IPS-15b (cell line): ENCODE measurements at regions not wholly inside any gene's neighbourhood (a gene's known extent, or its start where the extent isn't known, plus 50 kb on each side); places are given as distances from the start of the nearest gene placed in this dataset.
"Not testable (repeated sequence)": the region's sequence is repeated elsewhere in the genome, so short reads cannot be mapped to it uniquely, and the experiment has no call there.

Experiments used
- H3K27me3 ChIP-seq: one replicate; pipeline ENCODE4 v1.6.1; 2013; ENCODE audit warnings: low read length; ENCODE audit not compliant: control insufficient read depth, insufficient read depth
- H3K36me3 ChIP-seq: one replicate; pipeline ENCODE4 v1.6.1; 2013; ENCODE audit warnings: low read length; ENCODE audit not compliant: control insufficient read depth, insufficient read depth
- H3K4me1 ChIP-seq: one replicate; pipeline ENCODE4 v1.6.1; 2013; ENCODE audit warnings: mild to moderate bottlenecking, low read length; ENCODE audit not compliant: control insufficient read depth, insufficient read depth
- H3K4me3 ChIP-seq: one replicate; pipeline ENCODE4 v1.5.1; 2013; ENCODE audit warnings: low read depth, low read length
- H3K9ac ChIP-seq: one replicate; pipeline ENCODE4 v1.6.1; 2013; ENCODE audit warnings: low read depth, mild to moderate bottlenecking, low read length
- H3K9me3 ChIP-seq: one replicate; pipeline ENCODE4 v1.6.1; 2013; ENCODE audit warnings: mild to moderate bottlenecking, low read length; ENCODE audit not compliant: control insufficient read depth, insufficient read depth

DNA sequence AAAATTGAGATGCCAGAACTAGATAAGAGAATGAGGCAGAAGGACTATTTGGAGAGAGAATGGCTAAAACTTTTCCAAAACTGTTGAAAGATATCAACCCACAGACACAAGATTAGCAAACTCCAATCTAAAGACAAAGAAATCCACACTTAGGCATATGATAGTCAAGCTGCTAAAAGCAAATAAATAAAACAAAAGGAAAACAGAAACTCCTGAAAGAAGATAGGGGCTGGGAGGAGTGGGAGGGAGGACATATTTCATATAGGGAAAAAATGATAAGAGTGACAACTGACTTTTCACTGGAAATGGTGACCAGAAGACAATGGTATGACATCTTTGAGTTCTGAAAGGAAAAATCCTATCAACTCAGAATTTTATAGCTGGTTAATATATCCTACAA is 105.4 kb upstream of the ADO start:
- Histone ChIP-seq H3K36me3 (no peaks in the 10 kb centered on the region), H3K4me1 (no peaks in the 10 kb centered on the region), H3K9me3 (no peaks in the 10 kb centered on the region), H3K27me3 (no peaks in the 10 kb centered on the region), H3K4me3 (no peak overlapping the region), H3K9ac (no peak overlapping the region)

DNA sequence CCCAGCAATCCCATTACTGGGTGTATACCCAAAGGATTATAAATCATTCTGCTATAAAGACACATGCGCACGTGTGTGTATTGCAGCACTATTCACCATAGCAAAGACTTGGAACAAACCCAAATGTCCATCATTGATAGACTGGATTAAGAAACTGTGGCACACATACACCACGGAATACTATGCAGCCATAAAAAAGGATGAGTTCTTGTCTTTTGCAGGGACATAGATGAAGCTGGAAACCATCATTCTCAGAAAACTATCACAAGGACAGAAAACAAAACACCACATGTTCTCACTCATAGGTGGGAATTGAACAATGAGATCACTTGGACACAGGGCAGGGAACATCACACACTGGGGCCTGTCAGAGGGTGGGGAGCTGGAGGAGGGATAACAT is 100.4 kb upstream of the ADO start:
- H3K4me1 ChIP-seq, H3K9me3 ChIP-seq, H3K4me3 ChIP-seq, H3K36me3 ChIP-seq, H3K9ac ChIP-seq, H3K27me3 ChIP-seq: not testable (repeated sequence)

DNA sequence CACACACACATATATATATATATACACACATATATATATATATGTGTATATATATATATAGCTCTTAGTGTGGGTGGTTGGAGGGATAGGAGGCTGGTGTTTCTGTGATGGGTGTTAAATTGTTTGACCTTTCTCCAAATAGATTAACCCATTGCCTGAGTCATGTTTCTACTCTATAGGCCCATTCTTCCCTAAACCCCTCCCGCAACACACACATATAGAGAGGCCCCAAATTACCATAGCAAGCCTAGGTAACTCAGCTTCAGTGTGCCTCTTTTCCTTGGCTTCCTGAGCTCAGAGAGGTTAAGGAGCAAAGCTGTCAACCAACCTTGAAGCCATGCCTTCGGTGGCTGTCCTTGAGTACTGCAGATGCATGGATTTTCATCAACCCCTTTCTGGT is 98.7 kb upstream of the ADO start:
- H3K4me3 ChIP-seq = no peak overlapping the region
- no peaks in the 10 kb centered on the region for H3K4me1 ChIP-seq
- H3K27me3 ChIP-seq = no peaks in the 10 kb centered on the region
- H3K9ac ChIP-seq = no peak overlapping the region
- H3K36me3 ChIP-seq = no peaks in the 10 kb centered on the region
- H3K9me3 ChIP-seq = no peaks in the 10 kb centered on the region

DNA sequence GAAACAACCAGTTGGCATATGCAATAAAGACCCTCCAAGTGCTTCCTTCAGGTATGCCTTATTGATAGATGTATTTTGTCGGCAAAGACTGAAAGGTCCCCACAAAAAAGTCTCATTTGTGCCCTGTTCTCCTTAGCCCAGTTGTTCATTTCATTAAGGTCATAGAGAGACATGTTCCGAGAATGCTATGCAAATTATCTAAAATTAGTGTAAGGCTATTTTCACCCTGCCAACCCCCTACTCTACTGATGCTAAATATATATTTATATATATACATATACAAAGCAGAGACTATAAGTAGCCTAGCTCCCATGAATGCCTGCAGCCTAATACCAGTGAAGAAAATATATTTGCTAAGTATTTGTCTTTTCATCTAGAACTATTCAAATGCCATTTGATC is 96.7 kb upstream of the ADO start:
- H3K4me3 ChIP-seq = no peak overlapping the region
- no peaks in the 10 kb centered on the region for H3K4me1 ChIP-seq
- no peaks in the 10 kb centered on the region for H3K27me3 ChIP-seq
- no peaks in the 10 kb centered on the region for H3K36me3 ChIP-seq
- H3K9ac ChIP-seq = no peak overlapping the region
- no peaks in the 10 kb centered on the region for H3K9me3 ChIP-seq

DNA sequence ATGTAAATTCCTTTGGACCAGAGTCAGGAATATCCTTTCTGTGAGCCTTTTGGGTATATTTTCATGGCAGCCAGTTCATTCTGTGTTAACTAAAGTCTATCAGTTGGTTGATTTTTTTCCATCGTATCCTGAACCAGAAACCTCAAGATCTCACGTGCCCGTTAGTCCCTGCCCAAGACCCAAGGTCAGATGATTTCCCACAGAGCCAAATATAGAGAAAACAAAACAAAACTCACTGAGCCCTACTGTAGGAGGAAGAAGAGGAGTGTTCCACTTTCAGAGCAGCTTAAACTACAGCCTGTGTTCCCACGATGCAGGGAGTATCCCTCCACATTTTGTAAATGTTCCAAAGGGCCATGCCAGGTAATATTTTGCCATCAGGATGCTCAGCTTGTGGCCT is 96.0 kb upstream of the ADO start:
- Histone ChIP-seq H3K4me3 (no peak overlapping the region), H3K4me1 (no peaks in the 10 kb centered on the region), H3K9ac (no peak overlapping the region), H3K36me3 (no peaks in the 10 kb centered on the region), H3K27me3 (no peaks in the 10 kb centered on the region), H3K9me3 (no peaks in the 10 kb centered on the region)

DNA sequence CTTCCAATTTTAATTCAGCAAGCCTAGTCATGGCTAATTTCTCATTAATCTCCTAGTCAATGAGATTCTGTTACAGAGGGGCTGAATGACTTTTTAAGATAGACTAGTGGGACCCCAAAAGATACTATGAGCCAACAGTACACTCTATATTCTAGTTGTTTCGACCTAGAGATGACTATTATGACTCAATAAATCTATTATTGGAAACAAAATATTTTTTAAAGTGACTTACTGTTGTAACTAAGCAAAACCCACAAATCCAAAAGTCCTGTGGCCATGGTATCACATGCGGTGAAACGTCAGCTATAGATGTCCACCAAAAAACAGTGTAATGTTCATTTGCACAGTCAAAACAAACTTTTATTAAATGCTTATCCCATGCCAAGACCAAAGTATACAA is 95.3 kb upstream of the ADO start:
- Histone ChIP-seq H3K9ac (no peak overlapping the region), H3K4me1 (no peaks in the 10 kb centered on the region), H3K27me3 (no peaks in the 10 kb centered on the region), H3K36me3 (no peaks in the 10 kb centered on the region), H3K9me3 (no peaks in the 10 kb centered on the region), H3K4me3 (no peak overlapping the region)

DNA sequence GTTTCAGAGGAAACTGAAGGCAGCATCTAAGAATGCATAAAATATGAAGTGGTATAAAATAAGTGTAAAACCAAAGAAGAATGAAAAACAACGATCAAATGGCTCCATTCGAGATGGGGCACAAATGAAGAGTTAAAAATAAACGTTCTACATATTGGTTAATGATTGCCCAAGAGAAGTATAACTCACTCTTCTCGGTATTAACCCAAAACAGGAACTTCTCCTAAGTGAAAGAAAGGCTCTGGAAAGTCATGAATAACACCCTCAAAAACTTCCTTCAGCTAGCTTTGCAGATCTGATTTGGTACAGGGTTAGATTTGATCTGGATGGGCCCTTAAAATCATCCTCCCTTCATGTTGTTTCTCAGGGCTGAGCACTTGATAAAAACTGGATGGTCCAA is 94.3 kb upstream of the ADO start:
- H3K4me1 ChIP-seq = no peaks in the 10 kb centered on the region
- no peak overlapping the region for H3K9ac ChIP-seq
- no peaks in the 10 kb centered on the region for H3K36me3 ChIP-seq
- H3K9me3 ChIP-seq = no peaks in the 10 kb centered on the region
- no peak overlapping the region for H3K4me3 ChIP-seq
- H3K27me3 ChIP-seq = no peaks in the 10 kb centered on the region

DNA sequence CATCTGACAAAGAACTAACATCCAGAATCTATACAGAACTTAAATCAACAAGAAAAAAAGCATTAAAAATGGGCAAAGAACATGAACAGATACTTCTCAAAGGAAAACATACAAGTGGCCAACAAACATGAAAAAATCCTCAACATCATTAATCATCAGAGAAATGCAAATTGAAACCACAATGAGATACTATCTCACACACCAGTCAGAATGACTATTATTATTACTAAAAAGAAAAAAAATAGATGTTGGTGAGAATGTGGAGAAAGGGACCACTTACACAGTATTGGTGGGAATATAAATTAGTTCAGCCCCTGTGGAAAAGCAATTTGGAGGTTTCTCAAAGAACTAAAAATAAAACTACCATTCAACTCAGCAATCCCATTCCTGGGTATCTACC is 89.1 kb upstream of the ADO start:
- H3K4me3 ChIP-seq = no peak overlapping the region
- H3K27me3 ChIP-seq = no peaks in the 10 kb centered on the region
- H3K36me3 ChIP-seq = no peaks in the 10 kb centered on the region
- no peak overlapping the region for H3K9ac ChIP-seq
- no peaks in the 10 kb centered on the region for H3K9me3 ChIP-seq
- no peaks in the 10 kb centered on the region for H3K4me1 ChIP-seq

DNA sequence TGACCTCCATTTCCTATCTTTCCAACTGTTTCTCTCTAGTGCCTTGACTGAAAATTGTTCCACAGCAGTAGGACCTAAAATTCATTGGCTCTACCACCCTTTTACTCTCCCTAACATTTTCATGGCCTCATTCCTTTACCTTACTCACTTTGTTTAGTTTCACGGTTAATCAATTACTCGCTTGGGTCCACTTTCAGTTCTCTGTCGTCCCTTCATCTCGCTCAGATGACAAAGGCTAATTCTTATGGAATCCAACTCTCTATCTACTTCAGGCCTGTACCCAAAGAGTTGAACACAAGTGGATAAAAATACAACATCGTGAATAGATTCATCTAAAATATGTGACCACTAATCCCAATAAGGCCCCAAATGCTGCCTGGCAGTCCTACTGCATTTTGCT is 85.9 kb upstream of the ADO start:
- Histone ChIP-seq H3K9me3 (no peaks in the 10 kb centered on the region), H3K9ac (no peak overlapping the region), H3K27me3 (no peaks in the 10 kb centered on the region), H3K36me3 (no peaks in the 10 kb centered on the region), H3K4me1 (no peaks in the 10 kb centered on the region), H3K4me3 (no peak overlapping the region)

DNA sequence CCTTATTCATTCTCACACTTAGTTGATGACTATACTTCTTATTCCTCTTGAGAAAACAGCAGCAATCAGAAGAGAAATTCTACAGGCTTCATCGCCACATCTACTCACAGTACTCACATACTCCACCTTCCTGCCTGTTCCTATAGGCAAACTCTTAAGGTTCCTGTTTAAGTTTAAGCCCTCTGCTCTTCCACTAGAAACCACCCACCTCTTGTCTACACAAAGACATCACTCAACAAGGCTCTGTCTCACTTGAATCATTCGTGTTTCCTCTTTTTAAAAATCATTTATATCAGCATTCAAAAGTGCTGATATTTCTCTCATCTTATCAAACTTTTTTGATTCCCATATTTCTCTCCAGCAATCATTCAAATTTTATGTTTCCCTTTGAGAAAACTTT is 85.5 kb upstream of the ADO start:
- no peaks in the 10 kb centered on the region for H3K36me3 ChIP-seq

DNA sequence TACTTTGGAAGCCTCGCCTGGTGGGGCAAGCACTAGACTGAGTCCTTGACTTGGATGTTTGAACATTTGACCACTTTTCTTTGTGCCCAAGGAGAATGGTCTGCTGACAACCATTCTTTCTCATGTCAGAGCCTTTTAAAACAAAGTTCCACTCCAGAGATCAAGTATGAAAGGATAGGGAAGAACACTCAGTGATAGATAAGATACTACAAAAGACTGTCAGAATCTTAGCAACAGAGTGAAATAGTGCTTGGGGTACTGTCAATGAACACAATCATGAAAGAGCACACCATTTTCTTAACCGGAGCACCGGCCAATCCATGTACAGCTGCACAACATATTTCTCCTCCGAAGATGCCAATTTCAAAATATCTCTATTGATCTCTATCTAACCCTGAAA is 82.8 kb upstream of the ADO start:
- Histone ChIP-seq H3K4me1 (no peaks in the 10 kb centered on the region), H3K9ac (no peak overlapping the region), H3K4me3 (no peak overlapping the region), H3K36me3 (no peaks in the 10 kb centered on the region), H3K9me3 (no peaks in the 10 kb centered on the region), H3K27me3 (no peaks in the 10 kb centered on the region)

More for the DNA sequence above, 85.5 kb upstream of the ADO start:
- Histone ChIP-seq H3K9me3 (no peaks in the 10 kb centered on the region), H3K4me1 (no peaks in the 10 kb centered on the region), H3K9ac (no peak overlapping the region), H3K27me3 (no peaks in the 10 kb centered on the region), H3K4me3 (no peak overlapping the region)

DNA sequence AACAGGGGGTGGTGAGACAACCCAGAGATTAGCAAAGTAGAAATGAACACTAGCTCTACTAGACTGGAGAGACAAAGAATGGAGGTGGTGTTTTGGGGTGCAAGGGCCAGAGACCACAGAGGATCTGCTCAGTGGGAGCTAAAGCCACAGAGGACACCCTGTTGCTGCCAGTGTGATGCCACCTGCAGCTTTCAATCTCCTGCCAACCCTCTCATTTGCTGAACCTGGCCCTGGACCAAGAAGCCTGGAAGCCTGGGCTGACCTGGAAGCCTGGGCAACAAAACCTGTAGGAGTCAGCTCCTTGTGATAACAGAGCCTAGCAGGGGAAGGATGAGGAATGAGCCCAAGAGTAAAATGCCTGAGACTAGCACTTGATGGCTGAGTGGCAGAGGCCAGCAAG is 81.1 kb upstream of the ADO start:
- H3K27me3 ChIP-seq = no peaks in the 10 kb centered on the region
- H3K9me3 ChIP-seq = no peaks in the 10 kb centered on the region

DNA sequence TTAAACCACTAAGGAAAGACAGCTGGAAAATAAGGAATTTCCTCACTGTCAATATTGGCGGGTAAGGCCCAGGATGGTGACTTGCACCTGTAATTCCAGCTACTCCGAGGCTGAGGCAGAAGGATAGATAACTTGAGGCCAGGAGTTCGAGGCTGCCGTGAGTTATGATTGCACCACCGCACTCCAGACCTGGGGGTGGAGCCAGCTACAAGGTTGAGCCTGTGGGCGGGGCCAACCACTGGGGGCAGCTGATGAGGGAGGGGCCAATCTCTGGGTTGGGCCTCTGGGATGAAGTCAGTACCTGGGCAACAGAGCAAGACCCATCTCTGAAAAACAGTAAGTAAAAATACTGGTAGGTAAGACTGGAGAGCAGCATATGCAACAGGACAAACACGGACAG is 80.1 kb upstream of the ADO start:
- H3K9ac ChIP-seq = no peak overlapping the region
- no peaks in the 10 kb centered on the region for H3K4me1 ChIP-seq
- H3K4me3 ChIP-seq = no peak overlapping the region
- no peaks in the 10 kb centered on the region for H3K36me3 ChIP-seq
- H3K27me3 ChIP-seq = no peaks in the 10 kb centered on the region
- H3K9me3 ChIP-seq = no peaks in the 10 kb centered on the region

More for the DNA sequence above, 81.1 kb upstream of the ADO start:
- Histone ChIP-seq H3K4me1 (no peaks in the 10 kb centered on the region), H3K9ac (no peak overlapping the region), H3K4me3 (no peak overlapping the region), H3K36me3 (no peaks in the 10 kb centered on the region)
